Natural killer cell (primary cell): ENCODE measurements at regions not wholly inside any gene's neighbourhood (a gene's known extent, or its start where the extent isn't known, plus 50 kb on each side); places are given as distances from the start of the nearest gene placed in this dataset.

Experiments
- ATAC-seq, 3 donors: fragments of 150-1000 bp in 2 of 3; fragments of 200-7000 bp in 1 of 3; cut with Tn5 transposase; 1 replicate in 1 of 3; 2 replicates in 2 of 3; pipeline ENCODE4 v1.10.0; 2021; ENCODE audit warnings: mild to moderate bottlenecking in 2 of 3, moderate library complexity in 2 of 3
- DNase-seq, 2 donors: peaks; one replicate each; pipeline versions ENCODE4 v3.0.0 to v3.0.0-alpha.2; 2013 to 2021; ENCODE audit warnings: mixed read lengths in 1 of 2
- H3K27ac ChIP-seq: one replicate; pipeline ENCODE4 v1.5.1; 2013; ENCODE audit warnings: mild to moderate bottlenecking, low read length
- H3K27me3 ChIP-seq: one replicate; pipeline ENCODE4 v1.6.1; 2013; ENCODE audit warnings: low read length; ENCODE audit not compliant: control insufficient read depth, insufficient read depth
- H3K36me3 ChIP-seq: one replicate; pipeline ENCODE4 v1.6.1; 2013; ENCODE audit warnings: low read length; ENCODE audit not compliant: control insufficient read depth, insufficient read depth
- H3K4me1 ChIP-seq: one replicate; pipeline ENCODE4 v1.6.1; 2013; ENCODE audit warnings: low read length; ENCODE audit not compliant: control insufficient read depth, insufficient read depth
- H3K4me3 ChIP-seq: one replicate; pipeline ENCODE4 v1.5.1; 2013; ENCODE audit warnings: low read length
- H3K9me3 ChIP-seq: one replicate; pipeline ENCODE4 v1.6.1; 2013; ENCODE audit warnings: low read length; ENCODE audit not compliant: control insufficient read depth, insufficient read depth
- H3K27ac Mint-ChIP-seq, 2 donors: one replicate each; pipeline ENCODE4 v1.8.0; 2022; ENCODE audit warnings: mild to moderate bottlenecking in 2 of 2, mixed read lengths in 2 of 2, moderate library complexity in 1 of 2
- H3K27me3 Mint-ChIP-seq, 2 donors: one replicate each; pipeline ENCODE4 v1.8.0; 2022; ENCODE audit warnings: low read depth in 2 of 2, mixed read lengths in 2 of 2
- H3K36me3 Mint-ChIP-seq: one replicate; pipeline ENCODE4 v1.8.0; 2022; ENCODE audit warnings: mixed read lengths
- H3K4me1 Mint-ChIP-seq, 2 donors: one replicate each; pipeline ENCODE4 v1.8.0; 2022; ENCODE audit warnings: mixed read lengths in 2 of 2
- H3K4me3 Mint-ChIP-seq: one replicate; pipeline ENCODE4 v1.8.0; 2022; ENCODE audit warnings: mild to moderate bottlenecking, moderate library complexity, mixed read lengths
- H3K9me3 Mint-ChIP-seq, 2 donors: one replicate each; pipeline ENCODE4 v1.8.0; 2022; ENCODE audit warnings: mixed read lengths in 2 of 2
- CTCF ChIP-seq: fragments of 200-600 bp; IDR thresholded peaks from one replicate; pipeline ENCODE4 v1.8.0; 2022; ENCODE audit warnings: antibody characterized with exemption
- WGBS: methylation state at CpG from one replicate; pipeline ENCODE4 v1.1.7; 2013; ENCODE audit warnings: missing lambda C conversion rate; ENCODE audit not compliant: insufficient coverage; 5-methylcytosine and 5-hydroxymethylcytosine counted together
- intact Hi-C: fragments of 100-400 bp; cut with micrococcal nuclease; formaldehyde crosslinking; loops from one replicate; pipeline ENCODE4 v1.14.2; 2022

GRCh38 chr2:118386641-118387302 is 298.5 kb downstream of the INSIG2 start:
- ATAC-seq (no peak), DNase-seq (no peak)
- H3K4me1 Mint-ChIP-seq, result no peaks in the 10 kb centered on the region
- Histone ChIP-seq H3K4me1 (no peaks in the 10 kb centered on the region), H3K9me3 (no peaks in the 10 kb centered on the region), H3K36me3 (no peaks in the 10 kb centered on the region), H3K27ac (no peak overlapping the region), H3K27me3 (no peaks in the 10 kb centered on the region), H3K4me3 (no peak overlapping the region)
- no peak overlapping the region for H3K4me3 Mint-ChIP-seq
- H3K27ac Mint-ChIP-seq, result no peak overlapping the region
- 84% methylated on average over 9 of the region's 9 CpGs for WGBS
- H3K36me3 Mint-ChIP-seq, result no peaks in the 10 kb centered on the region
- TF ChIP-seq CTCF, result no peak
- H3K9me3 Mint-ChIP-seq, result peaks cover 0 to 2% of the 10 kb centered on the region in 2 donors
- no peaks in the 10 kb centered on the region for H3K27me3 Mint-ChIP-seq
- intact Hi-C loops, result no loop called here

GRCh38 chr2:118380915-118381653 is 292.8 kb downstream of the INSIG2 start:
- Mint-ChIP-seq H3K27me3 (peaks cover 0 to 9% of the 10 kb centered on the region in 2 donors), H3K9me3 (peaks cover 0 to 3% of the 10 kb centered on the region in 2 donors), H3K4me3 (no peak overlapping the region), H3K36me3 (no peaks in the 10 kb centered on the region), H3K27ac (no peak overlapping the region), H3K4me1 (no peaks in the 10 kb centered on the region)
- Histone ChIP-seq H3K4me3 (no peak overlapping the region), H3K4me1 (no peaks in the 10 kb centered on the region), H3K9me3 (no peaks in the 10 kb centered on the region), H3K27me3 (no peaks in the 10 kb centered on the region), H3K27ac (no peak overlapping the region), H3K36me3 (no peaks in the 10 kb centered on the region)
- WGBS, result 76% methylated on average over 3 of the region's 3 CpGs
- intact Hi-C loops, result no loop called here
- TF ChIP-seq CTCF, result no peak
- DNase-seq (no peak), ATAC-seq (no peak)

GRCh38 chr2:118375907-118376485 is 287.7 kb downstream of the INSIG2 start:
- Histone ChIP-seq H3K27me3 (no peaks in the 10 kb centered on the region), H3K9me3 (no peaks in the 10 kb centered on the region), H3K4me3 (no peak overlapping the region), H3K36me3 (no peaks in the 10 kb centered on the region), H3K4me1 (no peaks in the 10 kb centered on the region), H3K27ac (no peak overlapping the region)
- no peak for TF ChIP-seq CTCF
- no peak overlapping the region for H3K27ac Mint-ChIP-seq
- H3K36me3 Mint-ChIP-seq, result no peaks in the 10 kb centered on the region
- DNase-seq, result no peak
- H3K9me3 Mint-ChIP-seq, result peaks cover 0 to 2% of the 10 kb centered on the region in 2 donors
- ATAC-seq, result no peak
- 92% methylated on average over 10 of the region's 10 CpGs for WGBS
- no peak overlapping the region for H3K4me3 Mint-ChIP-seq
- intact Hi-C loops, result no loop called here
- H3K27me3 Mint-ChIP-seq, result peaks cover 7 to 9% of the 10 kb centered on the region in 2 donors
- H3K4me1 Mint-ChIP-seq, result no peaks in the 10 kb centered on the region
